ENCODE measurements at regions not wholly inside any gene's neighbourhood (a gene's known extent, or its start where the extent isn't known, plus 50 kb on each side); places are given as distances from the start of the nearest gene placed in this dataset.

DNA sequence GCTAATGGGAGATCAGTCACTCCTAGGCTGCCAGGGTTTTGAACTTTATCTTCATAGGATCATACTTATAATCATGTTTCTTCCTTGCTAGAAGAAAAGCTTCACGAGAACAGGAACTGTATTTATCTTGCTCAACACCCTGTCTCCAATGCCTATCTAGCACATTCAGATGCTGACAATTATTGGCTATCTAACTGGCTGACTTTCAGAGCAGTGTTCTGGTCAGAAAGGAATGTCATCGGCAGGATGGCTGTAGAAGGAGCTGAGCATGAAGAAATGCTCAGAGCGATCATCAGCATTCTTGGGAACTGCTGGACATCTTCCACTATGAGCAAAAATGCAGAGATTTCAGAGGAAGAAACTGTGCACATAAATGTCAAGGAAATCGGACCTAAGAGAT lies 628.0 kb upstream of the NRSN1 start:
- DNase-seq (ENCODE audit: low read depth in 1 of 2, low spot score in 1 of 2): no peak
- 26% methylated on average over 4 of the region's 4 CpGs for WGBS (ENCODE audit: missing lambda C conversion rate)
- TF ChIP-seq MAFK (IDR thresholded peaks at IDR 0.05; ENCODE audit: partially characterized antibody) (no peak), ZNF302 (CRISPR knock-in tag; IDR thresholded peaks at IDR 0.05) (no peak), CHD4 (IDR thresholded peaks at IDR 0.05; ENCODE audit: borderline replicate concordance) (no peak), HOXA7 (CRISPR knock-in tag; IDR thresholded peaks at IDR 0.05) (no peak), BHLHE40 (IDR thresholded peaks at IDR 0.05; ENCODE audit: low read depth, low read length) (no peak), EHF (CRISPR knock-in tag; IDR thresholded peaks at IDR 0.05) (no peak)
- TF ChIP-seq, protein P1, sequence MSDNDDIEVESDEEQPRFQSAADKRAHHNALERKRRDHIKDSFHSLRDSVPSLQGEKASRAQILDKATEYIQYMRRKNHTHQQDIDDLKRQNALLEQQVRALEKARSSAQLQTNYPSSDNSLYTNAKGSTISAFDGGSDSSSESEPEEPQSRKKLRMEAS (IDR thresholded peaks at IDR 0.05): no peak
- TF ChIP-seq, protein P2, sequence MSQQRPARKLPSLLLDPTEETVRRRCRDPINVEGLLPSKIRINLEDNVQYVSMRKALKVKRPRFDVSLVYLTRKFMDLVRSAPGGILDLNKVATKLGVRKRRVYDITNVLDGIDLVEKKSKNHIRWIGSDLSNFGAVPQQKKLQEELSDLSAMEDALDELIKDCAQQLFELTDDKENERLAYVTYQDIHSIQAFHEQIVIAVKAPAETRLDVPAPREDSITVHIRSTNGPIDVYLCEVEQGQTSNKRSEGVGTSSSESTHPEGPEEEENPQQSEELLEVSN (IDR thresholded peaks at IDR 0.05; ENCODE audit: borderline replicate concordance, low read depth): no peak
- TF ChIP-seq, protein P3, sequence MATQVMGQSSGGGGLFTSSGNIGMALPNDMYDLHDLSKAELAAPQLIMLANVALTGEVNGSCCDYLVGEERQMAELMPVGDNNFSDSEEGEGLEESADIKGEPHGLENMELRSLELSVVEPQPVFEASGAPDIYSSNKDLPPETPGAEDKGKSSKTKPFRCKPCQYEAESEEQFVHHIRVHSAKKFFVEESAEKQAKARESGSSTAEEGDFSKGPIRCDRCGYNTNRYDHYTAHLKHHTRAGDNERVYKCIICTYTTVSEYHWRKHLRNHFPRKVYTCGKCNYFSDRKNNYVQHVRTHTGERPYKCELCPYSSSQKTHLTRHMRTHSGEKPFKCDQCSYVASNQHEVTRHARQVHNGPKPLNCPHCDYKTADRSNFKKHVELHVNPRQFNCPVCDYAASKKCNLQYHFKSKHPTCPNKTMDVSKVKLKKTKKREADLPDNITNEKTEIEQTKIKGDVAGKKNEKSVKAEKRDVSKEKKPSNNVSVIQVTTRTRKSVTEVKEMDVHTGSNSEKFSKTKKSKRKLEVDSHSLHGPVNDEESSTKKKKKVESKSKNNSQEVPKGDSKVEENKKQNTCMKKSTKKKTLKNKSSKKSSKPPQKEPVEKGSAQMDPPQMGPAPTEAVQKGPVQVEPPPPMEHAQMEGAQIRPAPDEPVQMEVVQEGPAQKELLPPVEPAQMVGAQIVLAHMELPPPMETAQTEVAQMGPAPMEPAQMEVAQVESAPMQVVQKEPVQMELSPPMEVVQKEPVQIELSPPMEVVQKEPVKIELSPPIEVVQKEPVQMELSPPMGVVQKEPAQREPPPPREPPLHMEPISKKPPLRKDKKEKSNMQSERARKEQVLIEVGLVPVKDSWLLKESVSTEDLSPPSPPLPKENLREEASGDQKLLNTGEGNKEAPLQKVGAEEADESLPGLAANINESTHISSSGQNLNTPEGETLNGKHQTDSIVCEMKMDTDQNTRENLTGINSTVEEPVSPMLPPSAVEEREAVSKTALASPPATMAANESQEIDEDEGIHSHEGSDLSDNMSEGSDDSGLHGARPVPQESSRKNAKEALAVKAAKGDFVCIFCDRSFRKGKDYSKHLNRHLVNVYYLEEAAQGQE (IDR thresholded peaks at IDR 0.05): no peak
- H3K4me2 ChIP-seq: no peak overlapping the region
- H3K27ac ChIP-seq: no peak overlapping the region
- ChIA-PET CTCF (no interaction called here), POLR2A (no interaction called here)
- H3K4me3 ChIP-seq: no peak overlapping the region
- FAIRE-seq: no peak
- no peaks in the 10 kb centered on the region for H3K4me1 ChIP-seq
- no peak for ATAC-seq
- no peaks in the 10 kb centered on the region for H3K9me3 ChIP-seq

DNA sequence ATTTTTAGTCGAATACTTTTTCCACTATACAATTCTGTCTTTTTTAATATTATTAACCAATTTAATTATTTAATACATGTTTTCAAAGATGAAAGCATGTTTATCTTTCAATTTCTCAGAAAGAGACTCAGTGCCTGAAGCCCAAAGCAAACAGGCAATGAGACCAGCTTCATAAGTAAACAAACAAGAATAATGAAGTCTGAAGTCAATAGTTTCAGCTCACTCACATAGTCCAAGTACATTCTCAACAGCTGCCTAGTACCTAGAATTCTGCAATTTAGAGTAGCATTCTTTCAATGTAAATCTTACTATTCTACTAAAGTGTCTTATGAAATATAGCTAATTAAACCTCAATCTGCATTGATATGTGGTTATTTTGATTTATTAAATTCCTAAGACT lies 626.5 kb upstream of the NRSN1 start:
- Histone ChIP-seq H3K9me3 (no peaks in the 10 kb centered on the region), H3K4me2 (no peak overlapping the region), H3K4me3 (no peak overlapping the region), H3K4me1 (no peaks in the 10 kb centered on the region), H3K27ac (no peak overlapping the region)
- TF ChIP-seq ZC3H11A (IDR thresholded peaks at IDR 0.05) (no peak), FOSL2 (IDR thresholded peaks at IDR 0.05) (no peak), FOSL2 (CRISPR knock-in tag; IDR thresholded peaks at IDR 0.05) (no peak), RAD21 (conservative IDR thresholded peaks at IDR 0.05 in 1 of 2, IDR thresholded peaks at IDR 0.05 in 1 of 2) (no peak), HOXB13 (CRISPR knock-in tag; IDR thresholded peaks at IDR 0.05; ENCODE audit: low read depth) (no peak), KDM1A (IDR thresholded peaks at IDR 0.05; ENCODE audit: low read depth) (no peak), MAZ (IDR thresholded peaks at IDR 0.05; ENCODE audit: borderline replicate concordance, low read depth, low read length) (no peak), EHMT2 (IDR thresholded peaks at IDR 0.05; ENCODE audit: low read depth) (no peak), FOSB (CRISPR knock-in tag; IDR thresholded peaks at IDR 0.05) (no peak)
- WGBS (ENCODE audit: missing lambda C conversion rate): 3% methylated on average over 1 of the region's 1 CpG
- DNase-seq (ENCODE audit: low read depth in 1 of 2, low spot score in 1 of 2): no peak
- ChIA-PET POLR2A (no interaction called here), CTCF (no interaction called here)
- no peak for ATAC-seq
- FAIRE-seq: no peak

DNA sequence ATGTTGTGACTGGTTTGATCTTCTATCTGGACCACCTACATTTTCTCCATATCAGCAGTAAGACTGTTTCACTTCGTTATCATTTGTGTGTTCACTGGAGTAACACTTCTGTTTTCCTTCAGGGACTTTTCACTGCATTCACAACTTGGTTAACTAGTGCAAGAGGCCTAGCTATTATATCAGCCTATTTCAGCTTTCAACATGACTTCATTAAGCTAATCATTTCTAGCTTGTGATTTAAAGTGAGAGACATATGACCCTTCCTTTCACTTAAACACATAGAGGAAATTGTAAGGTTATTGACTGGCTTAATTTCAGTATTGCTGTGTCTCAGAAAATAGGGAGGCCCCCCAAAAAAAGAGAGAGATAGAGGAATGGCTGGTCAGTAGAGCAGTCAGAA lies 622.8 kb upstream of the NRSN1 start:
- DNase-seq (ENCODE audit: low read depth in 1 of 2, low spot score in 1 of 2): no peak
- TF ChIP-seq POLR2AphosphoS2 (conservative IDR thresholded peaks at IDR 0.05; ENCODE audit: low read length): no peak
- TF ChIP-seq FOXS1 (CRISPR knock-in tag; IDR thresholded peaks at IDR 0.05): no peak
- TF ChIP-seq EHF (CRISPR knock-in tag; IDR thresholded peaks at IDR 0.05): no peak
- ChIA-PET CTCF (interaction anchor here (1.3 kb wide), 1 partner anchor 740 kb away, joined by 3 read pairs; no protein-coding TSS in a partner anchor), POLR2A (no interaction called here)
- no peak overlapping the region for H3K4me3 ChIP-seq
- H3K4me1 ChIP-seq: no peaks in the 10 kb centered on the region
- no peak for FAIRE-seq
- H3K27ac ChIP-seq: no peak overlapping the region
- ATAC-seq: no peak
- no peak overlapping the region for H3K4me2 ChIP-seq
- 5% methylated on average over 1 of the region's 1 CpG for WGBS (ENCODE audit: missing lambda C conversion rate)
- H3K9me3 ChIP-seq: no peaks in the 10 kb centered on the region

Measured in A549 (cell line).